ENCODE measurements at regions not wholly inside any gene's neighbourhood (a gene's known extent, or its start where the extent isn't known, plus 50 kb on each side); places are given as distances from the start of the nearest gene placed in this dataset.

DNA sequence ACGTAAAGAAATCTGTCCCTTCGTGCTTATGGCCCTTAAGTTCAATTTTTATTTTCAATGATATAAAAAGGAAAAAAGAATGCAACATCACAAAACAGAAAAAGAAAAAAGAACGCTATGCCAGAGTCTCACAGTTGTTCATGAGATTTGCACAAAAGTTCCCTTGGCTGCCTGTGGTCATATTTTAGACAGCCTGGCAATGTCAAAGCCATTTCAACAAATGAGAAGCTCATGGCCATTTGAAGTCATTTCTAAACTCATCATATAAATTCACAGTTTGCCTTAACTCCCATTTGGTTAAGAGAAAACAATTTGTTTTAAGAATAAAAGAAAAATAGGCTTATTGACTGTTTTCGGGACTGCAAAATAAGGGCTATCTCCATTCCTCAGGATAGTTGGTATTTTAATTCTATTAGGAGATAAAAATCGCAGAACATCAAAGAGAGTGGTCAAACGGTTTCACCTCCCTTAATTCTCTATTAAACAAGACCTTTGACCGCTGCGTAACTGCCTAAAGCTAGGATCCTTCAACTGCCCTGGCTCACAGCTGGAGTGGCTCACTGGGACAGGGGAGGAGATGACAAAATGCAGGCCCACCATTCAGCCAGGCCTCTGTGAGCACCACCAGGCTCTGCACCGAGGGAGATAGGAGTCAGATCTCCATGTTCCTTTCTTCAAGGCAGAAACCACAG lies 119.2 kb upstream of the DAAM1 start:
- TF ChIP-seq CTCF (IDR thresholded peaks at IDR 0.05 in 4 of 5, conservative IDR thresholded peaks at IDR 0.05 in 1 of 5) (no peak), POLR2A (IDR thresholded peaks at IDR 0.05) (no peak)

Measured in gastrocnemius medialis (tissue), 4 donors.